ENCODE measurements at regions not wholly inside any gene's neighbourhood (a gene's known extent, or its start where the extent isn't known, plus 50 kb on each side); places are given as distances from the start of the nearest gene placed in this dataset.
"Not testable (repeated sequence)": the region's sequence is repeated elsewhere in the genome, so short reads cannot be mapped to it uniquely, and the experiment has no call there.

GRCh38 chr3:30328935-30329334 is 277.5 kb upstream of the TGFBR2 start:
- DNase-seq (ENCODE audit: low read depth, low spot score), result not testable (repeated sequence)

GRCh38 chr3:30331519-30331918 is 274.9 kb upstream of the TGFBR2 start:
- no peak for DNase-seq (ENCODE audit: low read depth, low spot score)

GRCh38 chr3:30332196-30333021 is 274.0 kb upstream of the TGFBR2 start:
- DNase-seq (ENCODE audit: low read depth, low spot score), result no peak

GRCh38 chr3:30333143-30333542 is 273.3 kb upstream of the TGFBR2 start:
- no peak for DNase-seq (ENCODE audit: low read depth, low spot score)

GRCh38 chr3:30333903-30334302 is 272.5 kb upstream of the TGFBR2 start:
- DNase-seq (ENCODE audit: low read depth, low spot score), result no peak

GRCh38 chr3:30340500-30340899 is 265.9 kb upstream of the TGFBR2 start:
- peak; percentile 63 for DNase-seq (ENCODE audit: low read depth, low spot score)

- DNase-seq (ENCODE audit: low read depth, low spot score), result no peak
These were observed 265.3 kb upstream of the TGFBR2 start for GRCh38 chr3:30341079-30341478.

- no peak for DNase-seq (ENCODE audit: low read depth, low spot score)
These were observed 264.6 kb upstream of the TGFBR2 start for GRCh38 chr3:30341851-30342250.

GRCh38 chr3:30342318-30343060 is 263.9 kb upstream of the TGFBR2 start:
- DNase-seq (ENCODE audit: low read depth, low spot score), result peak; percentile 93

GRCh38 chr3:30343067-30343831 is 263.2 kb upstream of the TGFBR2 start:
- DNase-seq (ENCODE audit: low read depth, low spot score), result no peak

- no peak for DNase-seq (ENCODE audit: low read depth, low spot score)
These were observed 262.5 kb upstream of the TGFBR2 start for GRCh38 chr3:30343861-30344260.

GRCh38 chr3:30344288-30344687 is 262.1 kb upstream of the TGFBR2 start:
- no peak for DNase-seq (ENCODE audit: low read depth, low spot score)

GRCh38 chr3:30346933-30347320 is 259.5 kb upstream of the TGFBR2 start:
- DNase-seq (ENCODE audit: low read depth, low spot score), result no peak

GRCh38 chr3:30347679-30348216 is 258.7 kb upstream of the TGFBR2 start:
- peak; percentile 44 for DNase-seq (ENCODE audit: low read depth, low spot score)

- no peak for DNase-seq (ENCODE audit: low read depth, low spot score)
These were observed 256.9 kb upstream of the TGFBR2 start for GRCh38 chr3:30349507-30349906.

GRCh38 chr3:30350011-30350410 is 256.4 kb upstream of the TGFBR2 start:
- no peak for DNase-seq (ENCODE audit: low read depth, low spot score)

- DNase-seq (ENCODE audit: low read depth, low spot score), result no peak
These were observed 255.5 kb upstream of the TGFBR2 start for GRCh38 chr3:30350901-30351300.

- DNase-seq (ENCODE audit: low read depth, low spot score), result no peak
These were observed 253.7 kb upstream of the TGFBR2 start for GRCh38 chr3:30352410-30353318.

GRCh38 chr3:30353711-30354467 is 252.5 kb upstream of the TGFBR2 start:
- no peak for DNase-seq (ENCODE audit: low read depth, low spot score)

GRCh38 chr3:30354513-30354912 is 251.9 kb upstream of the TGFBR2 start:
- DNase-seq (ENCODE audit: low read depth, low spot score), result no peak
